ENCODE measurements at regions not wholly inside any gene's neighbourhood (a gene's known extent, or its start where the extent isn't known, plus 50 kb on each side); places are given as distances from the start of the nearest gene placed in this dataset.

DNA sequence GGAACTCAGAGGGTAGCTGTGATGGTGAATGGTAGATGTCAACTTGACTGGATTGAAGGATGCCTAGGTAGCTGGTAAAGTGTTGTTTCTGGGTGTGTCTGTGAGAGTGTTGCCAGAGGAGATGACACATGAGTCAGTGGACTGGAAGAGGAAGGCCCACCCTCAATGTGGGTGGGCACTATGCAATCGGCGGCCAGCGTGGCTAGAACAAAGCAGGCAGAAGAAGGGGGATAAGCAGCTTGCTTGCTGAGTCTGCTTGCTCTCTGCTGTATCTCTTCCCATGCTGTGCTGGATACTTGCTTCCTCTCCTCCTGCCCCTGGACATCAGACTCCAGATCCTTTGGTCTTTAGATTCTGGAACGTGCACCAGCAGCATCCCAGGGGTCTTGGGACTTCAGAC, 128.1 kb downstream of the AIPL1 start:
- no peak for DNase-seq (ENCODE audit: low read depth)
- TF ChIP-seq POLR2A (IDR thresholded peaks at IDR 0.05; ENCODE audit: extremely low read depth, insufficient read length) = no peak
- TF ChIP-seq, protein P1, sequence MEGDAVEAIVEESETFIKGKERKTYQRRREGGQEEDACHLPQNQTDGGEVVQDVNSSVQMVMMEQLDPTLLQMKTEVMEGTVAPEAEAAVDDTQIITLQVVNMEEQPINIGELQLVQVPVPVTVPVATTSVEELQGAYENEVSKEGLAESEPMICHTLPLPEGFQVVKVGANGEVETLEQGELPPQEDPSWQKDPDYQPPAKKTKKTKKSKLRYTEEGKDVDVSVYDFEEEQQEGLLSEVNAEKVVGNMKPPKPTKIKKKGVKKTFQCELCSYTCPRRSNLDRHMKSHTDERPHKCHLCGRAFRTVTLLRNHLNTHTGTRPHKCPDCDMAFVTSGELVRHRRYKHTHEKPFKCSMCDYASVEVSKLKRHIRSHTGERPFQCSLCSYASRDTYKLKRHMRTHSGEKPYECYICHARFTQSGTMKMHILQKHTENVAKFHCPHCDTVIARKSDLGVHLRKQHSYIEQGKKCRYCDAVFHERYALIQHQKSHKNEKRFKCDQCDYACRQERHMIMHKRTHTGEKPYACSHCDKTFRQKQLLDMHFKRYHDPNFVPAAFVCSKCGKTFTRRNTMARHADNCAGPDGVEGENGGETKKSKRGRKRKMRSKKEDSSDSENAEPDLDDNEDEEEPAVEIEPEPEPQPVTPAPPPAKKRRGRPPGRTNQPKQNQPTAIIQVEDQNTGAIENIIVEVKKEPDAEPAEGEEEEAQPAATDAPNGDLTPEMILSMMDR (IDR thresholded peaks at IDR 0.05; ENCODE audit: low read depth, low read length) = no peak
- no peak for TF ChIP-seq MAX (IDR thresholded peaks at IDR 0.05; ENCODE audit: low read depth, low read length)
- no peak for TF ChIP-seq MYC (IDR thresholded peaks at IDR 0.05; ENCODE audit: low read depth, low read length)
- no peak overlapping the region for H3K4me3 ChIP-seq (ENCODE audit: low read depth, low read length)

DNA sequence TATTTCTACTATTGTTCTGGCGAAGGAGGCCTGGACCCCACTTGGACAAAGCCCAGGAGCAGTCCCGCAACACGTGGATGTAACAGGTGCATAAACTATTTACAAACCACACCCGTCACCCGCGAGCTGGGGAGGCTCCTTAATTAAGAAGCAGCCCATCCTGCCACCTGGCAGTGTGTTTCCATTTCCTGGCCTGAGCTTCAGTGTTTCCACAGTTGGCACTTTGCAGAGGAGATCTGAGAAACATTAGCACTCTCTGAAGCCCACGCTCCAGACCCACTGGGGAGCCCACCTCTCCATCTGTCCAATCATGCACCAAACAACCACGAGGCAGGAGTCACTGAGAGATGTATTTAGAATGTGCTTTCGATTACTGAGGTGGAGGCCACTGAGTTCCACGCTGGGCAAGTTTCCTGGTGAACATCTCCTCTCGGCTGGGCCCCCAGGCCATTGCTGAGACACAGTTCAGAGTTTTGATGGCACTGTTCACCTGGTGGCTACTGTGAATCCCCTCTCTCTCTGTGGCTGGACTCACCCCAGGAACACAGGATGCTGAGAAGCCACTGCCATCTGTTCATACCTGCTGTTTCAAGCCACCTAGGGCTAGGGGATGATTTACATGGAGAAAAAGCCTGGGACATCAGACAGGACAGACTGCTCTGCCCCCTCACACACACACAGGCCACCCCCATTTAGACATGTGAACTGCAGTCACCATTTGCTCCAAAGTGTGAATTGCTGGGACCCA, 129.1 kb downstream of the AIPL1 start:
- H3K4me3 ChIP-seq (ENCODE audit: low read depth, low read length) = no peak overlapping the region
- DNase-seq (ENCODE audit: low read depth) = no peak
- no peak for TF ChIP-seq MYC (IDR thresholded peaks at IDR 0.05; ENCODE audit: low read depth, low read length)
- TF ChIP-seq, protein P1 (IDR thresholded peaks at IDR 0.05; ENCODE audit: low read depth, low read length) = no peak
- TF ChIP-seq MAX (IDR thresholded peaks at IDR 0.05; ENCODE audit: low read depth, low read length) = no peak
- TF ChIP-seq POLR2A (IDR thresholded peaks at IDR 0.05; ENCODE audit: extremely low read depth, insufficient read length) = no peak

DNA sequence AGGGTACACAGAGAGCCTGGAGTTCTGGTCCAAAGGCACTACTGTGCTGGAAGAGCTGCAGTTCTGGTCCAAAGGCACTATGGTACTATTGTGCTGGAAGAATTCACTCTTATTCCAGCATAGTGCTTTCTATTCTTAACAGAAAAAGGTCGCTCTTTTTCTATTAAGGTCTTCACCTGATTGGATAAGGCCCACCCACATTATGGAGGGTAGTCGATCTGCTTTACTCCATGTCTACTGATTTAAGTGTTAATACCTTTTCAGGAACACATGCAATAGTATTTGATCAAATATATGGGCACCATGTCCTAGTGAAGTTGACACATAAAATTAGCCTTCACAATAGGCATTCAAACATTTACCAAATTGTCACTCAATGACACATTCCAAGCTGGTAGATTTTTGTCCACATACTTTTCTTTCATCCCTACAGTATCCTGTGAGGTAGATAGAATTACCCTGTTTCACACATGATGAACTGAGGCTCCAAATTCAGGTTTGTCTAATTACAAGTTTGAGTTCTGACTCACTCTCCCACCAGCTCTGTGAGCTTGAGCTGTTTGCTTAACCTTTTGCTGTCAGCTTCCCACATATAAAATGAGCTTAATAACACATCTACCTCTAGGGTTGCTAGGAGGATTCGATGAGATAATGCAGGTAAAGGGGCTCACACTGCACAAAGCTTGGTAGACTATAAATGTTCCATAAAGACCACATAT, 129.9 kb downstream of the AIPL1 start:
- no peak for DNase-seq (ENCODE audit: low read depth)
- H3K4me3 ChIP-seq (ENCODE audit: low read depth, low read length) = no peak overlapping the region
- no peak for TF ChIP-seq MYC (IDR thresholded peaks at IDR 0.05; ENCODE audit: low read depth, low read length)
- TF ChIP-seq MAX (IDR thresholded peaks at IDR 0.05; ENCODE audit: low read depth, low read length) = no peak

GRCh38 chr17:6303664-6304063, 131.3 kb downstream of the AIPL1 start:
- TF ChIP-seq POLR2A (IDR thresholded peaks at IDR 0.05; ENCODE audit: extremely low read depth, insufficient read length) (no peak), MYC (IDR thresholded peaks at IDR 0.05; ENCODE audit: low read depth, low read length) (no peak), MAX (IDR thresholded peaks at IDR 0.05; ENCODE audit: low read depth, low read length) (no peak)
- TF ChIP-seq, protein P1 (IDR thresholded peaks at IDR 0.05; ENCODE audit: low read depth, low read length) = no peak
- peak; percentile 27 for DNase-seq (ENCODE audit: low read depth)
- H3K4me3 ChIP-seq (ENCODE audit: low read depth, low read length) = no peak overlapping the region

- TF ChIP-seq POLR2A (IDR thresholded peaks at IDR 0.05; ENCODE audit: extremely low read depth, insufficient read length) (no peak), MAX (IDR thresholded peaks at IDR 0.05; ENCODE audit: low read depth, low read length) (no peak), MYC (IDR thresholded peaks at IDR 0.05; ENCODE audit: low read depth, low read length) (no peak)
- TF ChIP-seq, protein P1 (IDR thresholded peaks at IDR 0.05; ENCODE audit: low read depth, low read length) = no peak
- no peak for DNase-seq (ENCODE audit: low read depth)
- H3K4me3 ChIP-seq (ENCODE audit: low read depth, low read length) = no peak overlapping the region
Measured at GRCh38 chr17:6299275-6299674, 135.6 kb downstream of the AIPL1 start.

GRCh38 chr17:6297960-6298359, 137.0 kb downstream of the AIPL1 start:
- no peak overlapping the region for H3K4me3 ChIP-seq (ENCODE audit: low read depth, low read length)
- no peak for DNase-seq (ENCODE audit: low read depth)
- TF ChIP-seq POLR2A (IDR thresholded peaks at IDR 0.05; ENCODE audit: extremely low read depth, insufficient read length) (no peak), MAX (IDR thresholded peaks at IDR 0.05; ENCODE audit: low read depth, low read length) (no peak), MYC (IDR thresholded peaks at IDR 0.05; ENCODE audit: low read depth, low read length) (no peak)
- TF ChIP-seq, protein P1 (IDR thresholded peaks at IDR 0.05; ENCODE audit: low read depth, low read length) = no peak

All from NB4 (cell line).